ENCODE measurements at regions not wholly inside any gene's neighbourhood (a gene's known extent, or its start where the extent isn't known, plus 50 kb on each side); places are given as distances from the start of the nearest gene placed in this dataset.

- Histone ChIP-seq H3K4me2 (ENCODE audit: insufficient read depth, insufficient read length, low read length) (no peak overlapping the region), H3K4me1 (ENCODE audit: insufficient read depth, low read length) (no peaks in the 10 kb centered on the region), H4K8ac (replicated peaks; ENCODE audit: insufficient read length, low read depth, low read length) (no peak overlapping the region), H4K20me1 (ENCODE audit: control insufficient read depth, insufficient read depth, insufficient read length) (no peaks in the 10 kb centered on the region), H3K18ac (ENCODE audit: insufficient read length, low read depth, low read length) (no peak overlapping the region), H4K5ac (ENCODE audit: insufficient read length, low read depth, low read length) (no peak overlapping the region), H2BK5ac (ENCODE audit: insufficient read length, low read length) (no peak overlapping the region), H2AK5ac (ENCODE audit: insufficient read length, low read length) (no peak overlapping the region), H2BK12ac (ENCODE audit: insufficient read length, low read depth, low read length) (no peak overlapping the region), H2BK15ac (ENCODE audit: low read depth, low read length) (no peak overlapping the region), H4K91ac (ENCODE audit: insufficient read length, low read depth, low read length) (no peak overlapping the region), H3K23me2 (ENCODE audit: insufficient read length, low read depth, low read length, poor library complexity, severe bottlenecking) (no peaks in the 10 kb centered on the region), H3K4ac (ENCODE audit: low read depth, low read length) (no peak overlapping the region), H3K79me2 (ENCODE audit: insufficient read depth, low read length) (no peaks in the 10 kb centered on the region), H3K9ac (ENCODE audit: extremely low read depth, insufficient read length, low read length) (no peak overlapping the region), H2BK20ac (ENCODE audit: low read depth, low read length, poor library complexity, severe bottlenecking) (no peak overlapping the region), H2AFZ (ENCODE audit: low read length) (no peak overlapping the region), H3K27ac (ENCODE audit: insufficient read length, low read depth, low read length) (no peak overlapping the region), H3K27me3 (ENCODE audit: insufficient read depth, low read length) (no peaks in the 10 kb centered on the region), H3K79me1 (ENCODE audit: insufficient read depth, low read depth, low read length, poor library complexity, severe bottlenecking) (no peaks in the 10 kb centered on the region), H3K9me3 (ENCODE audit: control insufficient read depth, low read depth, low read length) (no peaks in the 10 kb centered on the region), H3T11ph (ENCODE audit: low read length) (no peak overlapping the region), H3K14ac (ENCODE audit: insufficient read depth, low read length) (no peak overlapping the region), H3K56ac (ENCODE audit: insufficient read length, low read depth, low read length) (no peak overlapping the region), H2BK120ac (ENCODE audit: low read depth, low read length, poor library complexity, severe bottlenecking) (no peak overlapping the region), H3K23ac (ENCODE audit: insufficient read length, low read depth, low read length) (no peak overlapping the region)
- Mint-ChIP-seq H3K27me3 (ENCODE audit: low read depth) (no peaks in the 10 kb centered on the region; the same call in 1 of the 2 replicates), H3K9me3 (peaks cover 2 to 5% of the 10 kb centered on the region in 2 experiments; a peak in 3 of 5 replicates), H3K4me1 (no peaks in the 10 kb centered on the region), H3K4me3 (no peak overlapping the region), H3K27ac (no peak overlapping the region), H3K36me3 (ENCODE audit: insufficient read depth in 1 of 3, low read depth in 3 of 3) (no peaks in the 10 kb centered on the region; a peak in 1 of 7 replicates)
- TF ChIP-seq, protein P1, sequence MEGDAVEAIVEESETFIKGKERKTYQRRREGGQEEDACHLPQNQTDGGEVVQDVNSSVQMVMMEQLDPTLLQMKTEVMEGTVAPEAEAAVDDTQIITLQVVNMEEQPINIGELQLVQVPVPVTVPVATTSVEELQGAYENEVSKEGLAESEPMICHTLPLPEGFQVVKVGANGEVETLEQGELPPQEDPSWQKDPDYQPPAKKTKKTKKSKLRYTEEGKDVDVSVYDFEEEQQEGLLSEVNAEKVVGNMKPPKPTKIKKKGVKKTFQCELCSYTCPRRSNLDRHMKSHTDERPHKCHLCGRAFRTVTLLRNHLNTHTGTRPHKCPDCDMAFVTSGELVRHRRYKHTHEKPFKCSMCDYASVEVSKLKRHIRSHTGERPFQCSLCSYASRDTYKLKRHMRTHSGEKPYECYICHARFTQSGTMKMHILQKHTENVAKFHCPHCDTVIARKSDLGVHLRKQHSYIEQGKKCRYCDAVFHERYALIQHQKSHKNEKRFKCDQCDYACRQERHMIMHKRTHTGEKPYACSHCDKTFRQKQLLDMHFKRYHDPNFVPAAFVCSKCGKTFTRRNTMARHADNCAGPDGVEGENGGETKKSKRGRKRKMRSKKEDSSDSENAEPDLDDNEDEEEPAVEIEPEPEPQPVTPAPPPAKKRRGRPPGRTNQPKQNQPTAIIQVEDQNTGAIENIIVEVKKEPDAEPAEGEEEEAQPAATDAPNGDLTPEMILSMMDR (conservative IDR thresholded peaks at IDR 0.05), result no peak
- no CpG with 5 or more reads among the region's 4 CpGs for WGBS (ENCODE audit: extremely low coverage, insufficient read length, low lambda C conversion rate)
- DNase-seq, result no peak
These were observed 1237.5 kb upstream of the CDH9 start for GRCh38 chr5:28275931-28276330.

Measured in H9 (cell line).